ENCODE measurements at regions not wholly inside any gene's neighbourhood (a gene's known extent, or its start where the extent isn't known, plus 50 kb on each side); places are given as distances from the start of the nearest gene placed in this dataset.
"Not testable (repeated sequence)": the region's sequence is repeated elsewhere in the genome, so short reads cannot be mapped to it uniquely, and the experiment has no call there.

- not testable (repeated sequence) for DNase-seq
Observed at GRCh38 chr14:44385296-44385695, 121.8 kb downstream of the FSCB start.

DNA sequence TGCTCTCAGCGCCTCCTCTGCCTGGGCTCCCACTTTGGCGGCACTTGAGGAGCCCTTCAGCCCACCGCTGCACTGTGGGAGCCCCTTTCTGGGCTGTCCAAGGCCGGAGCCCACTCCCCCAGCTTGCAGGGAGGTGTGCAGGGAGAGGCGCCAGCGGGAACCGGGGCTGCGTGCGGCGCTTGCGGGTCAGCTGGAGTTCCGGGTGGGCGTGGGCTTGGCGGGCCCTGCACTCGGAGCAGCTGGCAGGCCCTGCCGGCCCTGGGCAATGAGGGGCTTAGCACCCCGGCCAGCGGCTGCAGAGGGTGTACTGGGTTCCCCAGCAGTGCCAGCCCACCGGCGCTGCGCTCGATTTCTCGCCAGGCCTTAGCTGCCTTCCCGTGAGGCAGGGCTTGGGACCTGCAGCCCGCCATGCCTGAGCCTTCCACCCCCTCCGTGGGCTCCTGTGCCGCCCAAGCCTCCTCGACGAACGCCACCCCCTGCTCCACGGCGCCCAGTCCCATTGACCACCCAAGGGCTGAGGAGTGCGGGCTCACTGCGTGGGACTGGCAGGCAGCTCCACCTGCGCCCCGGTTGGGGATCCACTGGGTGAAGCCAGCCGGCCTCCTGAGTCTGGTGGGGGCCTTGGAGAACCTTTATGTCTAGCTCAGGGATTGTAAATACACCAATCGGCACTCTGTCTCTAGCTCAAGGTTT is 122.3 kb downstream of the FSCB start:
- not testable (repeated sequence) for DNase-seq

GRCh38 chr14:44384093-44384492 is 123.0 kb downstream of the FSCB start:
- no peak for DNase-seq

- DNase-seq: no peak
Observed at GRCh38 chr14:44383636-44384035, 123.4 kb downstream of the FSCB start.

DNA sequence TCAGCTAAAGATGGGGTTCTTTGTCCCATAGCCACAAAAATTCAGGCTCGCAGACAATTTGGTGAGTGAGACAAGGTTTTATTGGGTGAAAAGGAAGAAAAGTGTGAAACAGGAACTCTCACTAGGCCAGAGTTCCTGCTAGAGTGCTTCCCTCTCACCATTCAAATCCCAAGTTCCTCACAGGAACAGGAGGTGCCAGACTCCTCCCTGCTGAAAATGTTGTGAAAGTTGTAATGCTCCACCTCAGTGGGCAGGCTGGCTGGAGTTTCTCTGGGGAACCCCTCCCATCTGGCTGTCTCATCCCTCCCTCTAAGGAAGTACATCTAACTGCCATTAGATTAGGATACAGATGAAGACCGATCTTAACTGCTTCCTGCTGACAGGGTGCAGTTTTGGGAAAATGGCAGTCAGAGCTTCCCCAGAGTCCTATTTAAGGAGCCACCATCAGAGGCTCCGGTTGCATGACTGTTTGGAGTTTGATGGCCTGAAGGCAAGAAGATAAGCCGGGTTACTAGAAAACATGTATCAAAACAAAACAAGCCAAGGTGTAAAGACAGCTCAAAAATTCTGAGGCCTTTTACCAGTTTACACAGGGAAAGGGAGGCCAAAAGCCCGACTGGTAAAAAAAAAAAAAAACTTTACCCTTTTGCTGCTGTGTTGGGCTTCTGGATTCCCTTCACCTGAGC is 127.6 kb downstream of the FSCB start:
- no peak for DNase-seq

DNA sequence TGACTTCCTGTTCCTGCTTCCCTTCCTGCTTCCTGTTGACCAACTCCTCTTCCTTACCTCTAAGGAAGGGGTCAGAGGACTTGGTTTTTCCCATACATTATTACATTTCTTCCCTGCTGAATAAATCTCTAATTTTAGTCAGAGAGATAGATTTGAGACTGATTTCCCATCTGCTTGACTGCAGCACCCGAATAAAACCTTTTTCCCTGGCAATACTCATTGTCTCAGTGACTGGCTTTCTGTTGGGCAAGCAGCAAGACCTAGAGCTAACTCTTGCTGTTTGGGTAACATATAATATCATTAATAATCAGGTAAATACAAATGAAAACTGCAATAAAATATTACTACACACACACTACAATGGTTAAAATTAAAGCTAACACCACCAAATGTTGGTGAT is 132.2 kb downstream of the FSCB start:
- no peak for DNase-seq

DNA sequence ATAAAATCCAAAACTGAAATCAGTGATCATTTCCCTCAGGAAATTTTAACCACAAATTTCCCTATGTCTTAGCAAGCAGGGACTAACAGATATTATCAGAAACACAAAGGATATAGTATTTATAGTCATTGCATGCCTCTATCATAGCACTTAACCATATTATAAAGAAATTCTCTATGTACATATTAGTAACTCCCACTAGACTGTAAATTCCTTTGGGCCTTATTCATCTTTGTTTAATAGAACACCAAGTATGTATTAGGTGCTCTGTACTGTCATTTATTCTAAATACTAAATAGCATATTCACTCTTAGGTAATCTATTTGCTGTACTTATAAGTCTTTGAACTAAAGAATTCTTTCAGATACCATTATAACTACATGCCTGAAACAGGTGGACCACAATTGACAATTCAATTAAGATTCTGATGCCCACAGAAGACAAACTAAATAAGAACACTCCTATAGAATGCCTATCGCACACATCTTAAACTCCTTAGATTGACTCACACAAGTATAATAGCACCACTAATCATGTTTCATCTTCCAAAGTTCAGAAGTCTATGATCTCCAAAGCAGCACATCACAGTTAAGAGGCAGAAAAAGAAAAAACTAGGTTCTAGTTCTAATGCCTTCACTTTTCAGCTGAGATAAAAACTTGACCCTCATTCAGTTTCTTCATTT is 134.1 kb downstream of the FSCB start:
- DNase-seq: no peak

- DNase-seq: no peak
Observed at GRCh38 chr14:44372231-44372630, 134.9 kb downstream of the FSCB start.

- no peak for DNase-seq
Observed at GRCh38 chr14:44370727-44371126, 136.4 kb downstream of the FSCB start.

GRCh38 chr14:44369401-44370123 is 137.5 kb downstream of the FSCB start:
- peak; percentile 8 to 43 for DNase-seq

DNA sequence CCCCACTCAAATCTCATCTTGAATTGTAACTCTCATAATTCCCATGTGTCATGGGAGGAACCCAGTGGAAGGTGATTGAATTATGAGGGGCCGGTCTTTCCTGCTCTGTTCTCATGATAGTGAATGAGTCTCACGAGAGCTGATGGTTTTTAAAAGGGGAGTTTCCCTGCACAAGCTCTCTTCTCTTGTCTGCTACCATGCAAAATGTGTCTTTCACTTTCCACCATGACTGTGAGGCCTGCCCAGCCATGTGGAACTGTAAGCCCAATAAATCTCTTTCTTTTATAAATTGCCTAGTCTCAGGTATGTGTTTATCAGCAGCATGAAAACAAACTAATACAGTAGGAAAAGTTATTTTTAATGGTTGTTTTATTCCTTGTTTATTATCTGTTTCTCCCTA is 146.0 kb downstream of the FSCB start:
- no peak for DNase-seq

- DNase-seq: no peak
Observed at GRCh38 chr14:44353805-44354204, 153.3 kb downstream of the FSCB start.

GRCh38 chr14:44352201-44352600 is 154.9 kb downstream of the FSCB start:
- no peak for DNase-seq

DNA sequence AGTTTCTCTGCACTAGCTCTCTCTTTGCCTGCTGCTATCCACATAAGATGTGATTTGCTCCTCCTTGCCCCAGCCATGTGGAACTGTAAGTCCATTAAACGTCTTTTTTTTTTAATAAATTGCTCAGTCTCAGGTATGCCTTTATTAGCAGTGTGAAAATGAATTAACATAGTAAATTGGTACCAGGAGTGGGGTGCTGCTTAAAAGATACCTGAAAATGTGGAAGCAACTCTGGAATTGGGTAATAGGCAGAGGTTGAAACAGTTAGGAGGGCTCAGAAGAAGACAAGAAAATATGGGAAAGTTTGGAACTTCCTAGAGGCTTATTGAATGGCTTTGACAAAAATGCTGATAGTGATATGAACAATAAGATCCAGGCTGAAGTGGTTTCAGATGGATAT is 159.8 kb downstream of the FSCB start:
- no peak for DNase-seq

GRCh38 chr14:44341116-44341515 is 166.0 kb downstream of the FSCB start:
- DNase-seq: peak in 1 of 2 experiments; percentile 14

- DNase-seq: no peak
Observed at GRCh38 chr14:44339862-44340261, 167.2 kb downstream of the FSCB start.

DNA sequence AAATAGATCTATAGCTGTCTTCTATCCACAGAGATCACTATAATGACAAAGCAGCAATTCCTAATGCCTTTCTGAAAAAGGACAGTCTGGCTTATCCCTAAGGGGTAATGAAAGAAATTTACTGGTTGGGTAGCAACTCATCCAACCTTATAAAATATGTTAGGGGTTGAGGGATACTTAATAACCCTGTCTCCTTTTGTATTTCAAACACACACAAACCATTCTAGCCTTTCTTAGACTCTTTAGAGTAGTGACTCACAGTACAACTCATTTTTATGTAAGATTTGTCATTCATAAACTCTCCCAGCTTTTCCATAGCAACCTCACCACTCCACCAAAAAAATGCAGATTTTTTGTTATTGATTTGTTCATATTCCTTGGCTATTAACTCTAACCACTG is 167.9 kb downstream of the FSCB start:
- DNase-seq: no peak

DNA sequence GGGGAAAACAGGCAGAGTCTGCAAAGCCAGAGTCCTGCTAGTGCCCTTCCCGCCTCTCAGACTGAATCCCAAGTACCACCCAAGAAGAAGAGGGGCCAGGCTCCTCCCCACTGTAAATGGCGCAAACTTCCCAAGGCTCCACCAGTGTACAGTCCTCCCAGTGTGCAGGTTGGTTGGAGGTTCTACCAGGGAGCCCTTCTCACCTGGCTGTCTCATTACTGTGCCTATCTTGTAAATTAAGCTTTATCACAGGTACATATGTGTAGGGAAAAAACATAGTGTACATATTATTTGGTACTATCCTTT is 189.7 kb downstream of the FSCB start:
- no peak for DNase-seq

- peak; percentile 23 to 37 for DNase-seq
Observed at GRCh38 chr14:44316647-44317440, 190.2 kb downstream of the FSCB start.

GRCh38 chr14:44309331-44309730 is 197.8 kb downstream of the FSCB start:
- no peak for DNase-seq

- peak in 1 of 2 experiments; percentile 77 for DNase-seq
Observed at GRCh38 chr14:44300916-44301315, 206.2 kb downstream of the FSCB start.

DNA sequence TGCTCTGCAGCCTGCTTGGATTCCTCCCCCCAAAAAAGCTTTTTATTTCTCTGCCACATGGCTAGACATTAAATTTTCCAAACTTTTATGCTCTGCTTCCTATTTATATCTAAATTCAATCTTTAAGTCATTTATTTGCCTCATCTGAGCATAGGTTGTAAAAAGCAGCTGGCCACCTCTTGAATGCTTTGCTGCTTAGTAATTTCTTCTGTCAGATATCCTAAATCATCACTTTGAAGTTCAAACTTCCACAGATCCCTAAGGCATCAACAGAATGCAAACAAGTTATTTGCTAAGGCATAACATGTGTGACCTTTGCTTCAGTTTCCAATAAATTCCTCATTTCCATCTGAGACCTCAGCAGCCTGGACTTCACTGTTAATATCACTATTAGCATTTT is 209.6 kb downstream of the FSCB start:
- DNase-seq: no peak
